ENCODE measurements at regions not wholly inside any gene's neighbourhood (a gene's known extent, or its start where the extent isn't known, plus 50 kb on each side); places are given as distances from the start of the nearest gene placed in this dataset.
A peak's percentile ranks its signal among the peaks of the same experiment; 100 is the strongest.

DNA sequence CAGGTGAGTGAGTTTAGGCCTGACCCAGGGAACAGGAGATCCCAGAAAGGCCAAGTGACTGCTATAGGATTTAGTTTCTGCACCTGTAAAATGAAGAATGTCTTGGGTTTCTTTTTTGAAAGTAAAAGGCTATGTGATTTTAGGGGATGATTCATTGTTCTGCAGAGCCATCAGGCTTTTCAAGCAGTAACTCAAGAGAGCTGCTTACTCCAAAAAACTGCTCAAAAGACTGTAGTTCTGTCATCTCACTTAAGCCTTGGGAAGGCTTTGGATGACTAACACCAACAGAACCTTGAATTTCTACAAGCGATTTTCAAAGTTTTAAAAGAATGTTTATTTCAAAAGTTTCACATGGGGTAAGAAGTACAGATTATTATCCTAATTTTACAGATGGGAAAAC is 165.1 kb downstream of the HAUS1 start:
- intact Hi-C loops (cut with micrococcal nuclease): no loop called here
- peaks cover 15% of the 10 kb centered on the region for H3K36me3 Mint-ChIP-seq (ENCODE audit: low read depth)
- no peak for DNase-seq
- CTCF ChIA-PET: no interaction called here
- H3K27ac Mint-ChIP-seq: no peak overlapping the region
- peaks cover 28% of the 10 kb centered on the region for H3K4me1 Mint-ChIP-seq (ENCODE audit: low read depth)
- H3K9me3 Mint-ChIP-seq: no peaks in the 10 kb centered on the region
- no peak overlapping the region for H3K4me3 Mint-ChIP-seq
- H3K27me3 Mint-ChIP-seq (ENCODE audit: low read depth): no peaks in the 10 kb centered on the region

- H3K27ac Mint-ChIP-seq: no peak overlapping the region
- DNase-seq: no peak
- CTCF ChIA-PET: interaction anchor here (1.3 kb wide), 1 partner anchor 9 kb away, joined by 10 read pairs; no protein-coding TSS in a partner anchor
- H3K36me3 Mint-ChIP-seq (ENCODE audit: low read depth): peaks cover 8% of the 10 kb centered on the region
- no peak overlapping the region for H3K4me3 Mint-ChIP-seq
- peaks cover 12% of the 10 kb centered on the region for H3K4me1 Mint-ChIP-seq (ENCODE audit: low read depth)
- intact Hi-C loops (cut with micrococcal nuclease): no loop called here
- H3K9me3 Mint-ChIP-seq: no peaks in the 10 kb centered on the region
- H3K27me3 Mint-ChIP-seq (ENCODE audit: low read depth): no peaks in the 10 kb centered on the region
These were observed 167.3 kb downstream of the HAUS1 start for GRCh38 chr18:46271488-46271887.

DNA sequence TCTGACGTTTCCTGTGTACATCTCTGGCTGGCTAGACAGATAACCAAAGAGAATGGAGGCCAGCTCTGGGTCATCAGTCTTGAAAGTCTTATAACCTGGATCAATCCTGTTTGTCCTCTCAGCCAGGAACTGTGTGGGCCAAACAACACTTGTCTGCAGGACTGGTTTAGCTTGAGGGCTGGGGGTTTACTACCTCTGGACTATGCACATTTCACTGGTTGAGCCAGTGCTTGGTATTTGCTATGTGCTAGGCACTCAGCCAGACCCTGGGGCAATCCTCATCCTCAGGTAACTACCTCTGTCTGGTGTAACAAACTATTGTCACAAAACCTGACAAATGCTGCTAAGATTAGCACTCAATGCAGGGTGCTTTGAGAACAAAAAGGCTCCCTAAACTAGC is 169.7 kb downstream of the HAUS1 start:
- H3K27me3 Mint-ChIP-seq (ENCODE audit: low read depth): no peaks in the 10 kb centered on the region

DNA sequence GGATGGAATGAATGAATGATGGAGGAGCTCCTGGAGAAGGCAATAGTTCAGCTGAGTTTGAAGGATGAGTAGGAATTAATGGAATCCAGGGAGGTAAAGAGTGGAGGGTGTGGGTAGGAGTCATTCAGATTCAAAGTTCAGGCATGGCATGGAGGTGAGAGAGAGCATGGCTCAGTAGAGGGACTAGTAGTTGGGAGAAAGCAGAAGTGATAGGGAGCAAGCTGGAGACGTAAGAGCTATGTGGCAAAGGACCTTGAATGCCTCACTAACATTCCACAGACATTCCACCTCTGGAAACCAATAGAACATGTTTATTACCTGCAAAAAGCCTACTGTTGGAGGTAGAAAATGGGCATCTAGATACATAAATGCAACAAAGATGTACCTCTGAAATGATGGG is 170.1 kb downstream of the HAUS1 start:
- Mint-ChIP-seq H3K4me1 (ENCODE audit: low read depth) (peaks cover 10% of the 10 kb centered on the region), H3K36me3 (ENCODE audit: low read depth) (peaks cover 2% of the 10 kb centered on the region), H3K27ac (no peak overlapping the region), H3K4me3 (no peak overlapping the region), H3K27me3 (ENCODE audit: low read depth) (no peaks in the 10 kb centered on the region), H3K9me3 (no peaks in the 10 kb centered on the region)
- CTCF ChIA-PET: interaction anchor here (1.2 to 1.5 kb wide), 2 partner anchors 101 to 384 kb away, joined by 6 to 7 read pairs; a partner anchor contains a TSS
- no peak for DNase-seq
- intact Hi-C loops (cut with micrococcal nuclease): no loop called here

More for the DNA sequence above, 169.7 kb downstream of the HAUS1 start:
- CTCF ChIA-PET: interaction anchor here (1.2 to 1.5 kb wide), 2 partner anchors 101 to 384 kb away, joined by 6 to 7 read pairs; a partner anchor contains a TSS
- Mint-ChIP-seq H3K4me1 (ENCODE audit: low read depth) (peaks cover 13% of the 10 kb centered on the region), H3K9me3 (no peaks in the 10 kb centered on the region), H3K4me3 (no peak overlapping the region), H3K27ac (no peak overlapping the region), H3K36me3 (ENCODE audit: low read depth) (peaks cover 2% of the 10 kb centered on the region)
- DNase-seq: no peak
- intact Hi-C loops (cut with micrococcal nuclease): no loop called here

- Mint-ChIP-seq H3K9me3 (no peaks in the 10 kb centered on the region), H3K36me3 (ENCODE audit: low read depth) (no peaks in the 10 kb centered on the region), H3K27me3 (ENCODE audit: low read depth) (no peaks in the 10 kb centered on the region), H3K4me3 (no peak overlapping the region), H3K27ac (no peak overlapping the region), H3K4me1 (ENCODE audit: low read depth) (peaks cover 5% of the 10 kb centered on the region)
- DNase-seq: no peak
- CTCF ChIA-PET: interaction anchor here (1.5 kb wide), 1 partner anchor 102 kb away, joined by 7 read pairs; a partner anchor contains a TSS
- intact Hi-C loops (cut with micrococcal nuclease): no loop called here
These were observed 171.2 kb downstream of the HAUS1 start for GRCh38 chr18:46275370-46275769.

- DNase-seq: no peak
- CTCF ChIA-PET: interaction anchor here (1.5 kb wide), 1 partner anchor 103 kb away, joined by 7 read pairs; a partner anchor contains a TSS
- intact Hi-C loops (cut with micrococcal nuclease): no loop called here
- Mint-ChIP-seq H3K27ac (no peak overlapping the region), H3K4me3 (no peak overlapping the region), H3K4me1 (ENCODE audit: low read depth) (peaks cover 5% of the 10 kb centered on the region), H3K27me3 (ENCODE audit: low read depth) (no peaks in the 10 kb centered on the region), H3K9me3 (no peaks in the 10 kb centered on the region), H3K36me3 (ENCODE audit: low read depth) (no peaks in the 10 kb centered on the region)
These were observed 172.6 kb downstream of the HAUS1 start for GRCh38 chr18:46276748-46277147.

GRCh38 chr18:46278481-46279465 is 174.6 kb downstream of the HAUS1 start:
- no peak overlapping the region for H3K4me3 Mint-ChIP-seq
- H3K4me1 Mint-ChIP-seq (ENCODE audit: low read depth): peaks cover 5% of the 10 kb centered on the region
- no peak for DNase-seq
- H3K27ac Mint-ChIP-seq: no peak overlapping the region
- CTCF ChIA-PET: interaction anchor here (0.6 to 6.9 kb wide), 7 partner anchors 62 to 1162 kb away, joined by 3 to 53 read pairs (median 3); partner anchors contain the start of gene LOXHD1
- no peaks in the 10 kb centered on the region for H3K27me3 Mint-ChIP-seq (ENCODE audit: low read depth)
- H3K9me3 Mint-ChIP-seq: no peaks in the 10 kb centered on the region
- H3K36me3 Mint-ChIP-seq (ENCODE audit: low read depth): no peaks in the 10 kb centered on the region
- intact Hi-C loops (cut with micrococcal nuclease): no loop called here

- Mint-ChIP-seq H3K9me3 (no peaks in the 10 kb centered on the region), H3K27me3 (ENCODE audit: low read depth) (no peaks in the 10 kb centered on the region), H3K4me1 (ENCODE audit: low read depth) (peaks cover 5% of the 10 kb centered on the region), H3K4me3 (no peak overlapping the region), H3K27ac (no peak overlapping the region), H3K36me3 (ENCODE audit: low read depth) (no peaks in the 10 kb centered on the region)
- DNase-seq: no peak
- intact Hi-C loops (cut with micrococcal nuclease): no loop called here
- CTCF ChIA-PET: interaction anchor here (0.6 to 6.9 kb wide), 10 partner anchors 8 to 378 kb away, joined by 3 to 53 read pairs (median 10); partner anchors contain the start of gene LOXHD1
These were observed 175.5 kb downstream of the HAUS1 start for GRCh38 chr18:46279673-46280072.

DNA sequence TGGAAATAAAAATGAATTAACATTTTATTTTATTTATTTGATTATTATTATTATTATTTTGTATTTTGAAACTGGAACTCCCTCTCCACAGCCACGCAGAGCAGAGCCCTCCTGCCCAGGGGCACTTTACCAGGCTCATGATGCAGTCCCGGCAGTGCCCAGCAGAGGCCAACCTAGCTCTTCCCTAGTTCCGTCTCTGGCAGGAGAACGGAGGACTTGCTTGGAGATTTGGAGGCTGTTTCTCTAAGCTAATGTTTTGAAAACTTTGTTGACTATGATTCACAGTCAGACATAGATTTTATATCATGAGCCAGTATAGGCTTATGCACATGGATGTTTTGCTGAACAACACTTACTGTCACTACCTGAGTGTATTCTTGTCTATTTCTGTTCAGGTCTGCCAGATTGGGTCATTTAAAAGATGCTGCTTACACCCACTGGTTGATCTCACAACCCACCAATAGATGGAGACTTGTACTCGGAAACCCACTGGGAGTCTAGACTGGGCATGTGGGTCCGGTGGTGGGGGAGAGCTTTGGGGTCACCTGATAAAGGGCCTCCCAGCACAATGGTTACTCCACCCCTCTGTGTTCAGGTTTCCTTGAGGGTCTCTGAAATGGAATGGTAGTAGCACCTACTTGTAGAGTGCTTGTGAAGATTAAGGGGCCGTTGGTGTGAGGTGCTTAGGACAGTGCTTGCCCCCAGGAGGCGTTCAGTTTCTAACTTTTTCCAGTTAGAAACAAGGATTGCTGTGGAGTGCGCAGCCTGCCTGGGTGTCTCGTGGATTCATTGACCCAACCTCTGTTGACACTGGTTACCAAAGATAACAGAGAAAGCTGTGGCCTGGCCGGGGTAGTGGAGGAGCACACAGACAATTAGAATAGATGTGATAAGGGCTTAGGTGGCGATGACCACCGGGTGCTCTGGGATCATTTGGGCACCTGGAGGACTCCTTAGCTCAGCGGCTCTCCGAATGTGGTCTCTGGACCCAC is 177.3 kb downstream of the HAUS1 start:
- intact Hi-C loops (cut with micrococcal nuclease): loop anchor here (1.0 kb wide), 4 partner anchors 108 to 377 kb away; no protein-coding TSS in a partner anchor
- H3K27me3 Mint-ChIP-seq (ENCODE audit: low read depth): no peaks in the 10 kb centered on the region
- H3K36me3 Mint-ChIP-seq (ENCODE audit: low read depth): no peaks in the 10 kb centered on the region
- no peak overlapping the region for H3K27ac Mint-ChIP-seq
- no peaks in the 10 kb centered on the region for H3K9me3 Mint-ChIP-seq
- CTCF ChIA-PET: interaction anchor here (0.6 to 6.9 kb wide), 25 partner anchors 9 to 389 kb away, joined by 3 to 53 read pairs (median 5); partner anchors contain the start of gene LOXHD1
- DNase-seq: peak; percentile 78
- H3K4me1 Mint-ChIP-seq (ENCODE audit: low read depth): peaks cover 5% of the 10 kb centered on the region
- no peak overlapping the region for H3K4me3 Mint-ChIP-seq

- Mint-ChIP-seq H3K27me3 (ENCODE audit: low read depth) (no peaks in the 10 kb centered on the region), H3K27ac (no peak overlapping the region), H3K9me3 (no peaks in the 10 kb centered on the region), H3K36me3 (ENCODE audit: low read depth) (no peaks in the 10 kb centered on the region), H3K4me3 (no peak overlapping the region), H3K4me1 (ENCODE audit: low read depth) (peaks cover 5% of the 10 kb centered on the region)
- DNase-seq: no peak
- CTCF ChIA-PET: interaction anchor here (0.9 to 6.9 kb wide), 13 partner anchors 8 to 375 kb away, joined by 3 to 53 read pairs (median 8); partner anchors contain the start of gene LOXHD1
- intact Hi-C loops (cut with micrococcal nuclease): no loop called here
These were observed 178.0 kb downstream of the HAUS1 start for GRCh38 chr18:46282177-46282570.

DNA sequence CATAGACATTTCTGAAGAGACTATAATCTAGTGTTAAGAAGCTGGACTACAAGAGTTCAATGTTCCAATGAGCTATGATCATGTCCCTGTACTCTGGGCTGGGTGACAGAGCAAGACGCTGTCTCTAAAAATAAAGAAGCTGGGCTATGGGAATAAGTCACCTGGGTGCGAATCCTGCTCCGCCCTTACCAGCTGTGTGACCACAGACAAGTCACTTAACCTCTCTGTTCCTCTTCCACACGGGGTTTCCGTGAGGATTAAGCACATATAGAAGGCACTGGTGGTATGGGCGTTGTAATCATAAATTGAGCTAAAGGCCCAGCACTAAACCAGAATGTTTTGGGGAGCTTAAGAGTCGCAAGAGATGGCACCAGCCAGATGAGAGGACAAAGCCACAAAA is 178.5 kb downstream of the HAUS1 start:
- CTCF ChIA-PET: interaction anchor here (0.6 to 6.9 kb wide), 9 partner anchors 8 to 375 kb away, joined by 3 to 53 read pairs (median 10); partner anchors contain the start of gene LOXHD1
- no peak for DNase-seq
- no peak overlapping the region for H3K4me3 Mint-ChIP-seq
- intact Hi-C loops (cut with micrococcal nuclease): no loop called here
- no peaks in the 10 kb centered on the region for H3K9me3 Mint-ChIP-seq
- H3K36me3 Mint-ChIP-seq (ENCODE audit: low read depth): no peaks in the 10 kb centered on the region
- no peak overlapping the region for H3K27ac Mint-ChIP-seq
- H3K4me1 Mint-ChIP-seq (ENCODE audit: low read depth): peaks cover 5% of the 10 kb centered on the region
- H3K27me3 Mint-ChIP-seq (ENCODE audit: low read depth): no peaks in the 10 kb centered on the region

Data from activated naive CD4-positive, alpha-beta T cell treated with anti-CD3 and anti-CD28 coated beads for 36 hours (primary cell).